GM21619 (cell line): ENCODE measurements at regions not wholly inside any gene's neighbourhood (a gene's known extent, or its start where the extent isn't known, plus 50 kb on each side); places are given as distances from the start of the nearest gene placed in this dataset.

Experiments used
- ATAC-seq: cut with Tn5 transposase; IDR thresholded peaks from one replicate; pipeline ENCODE4 v1.9.1; 2021; ENCODE audit not compliant: unreplicated experiment

GRCh38 chr20:52867305-52867704 lies 104.9 kb upstream of the TSHZ2 start:
- no peak for ATAC-seq

- no peak for ATAC-seq
Measured at GRCh38 chr20:52864916-52865605, 107.1 kb upstream of the TSHZ2 start.

- no peak for ATAC-seq
Measured at GRCh38 chr20:52859156-52859876, 112.8 kb upstream of the TSHZ2 start.

- no peak for ATAC-seq
Measured at GRCh38 chr20:52852714-52853113, 119.4 kb upstream of the TSHZ2 start.

GRCh38 chr20:52847731-52848359 lies 124.3 kb upstream of the TSHZ2 start:
- ATAC-seq = no peak

GRCh38 chr20:52847029-52847660 lies 125.0 kb upstream of the TSHZ2 start:
- ATAC-seq = no peak

- ATAC-seq = no peak
Measured at GRCh38 chr20:52845044-52845443, 127.1 kb upstream of the TSHZ2 start.

GRCh38 chr20:52843425-52843824 lies 128.7 kb upstream of the TSHZ2 start:
- no peak for ATAC-seq

- ATAC-seq = no peak
Measured at GRCh38 chr20:52841003-52841402, 131.2 kb upstream of the TSHZ2 start.

GRCh38 chr20:52840041-52840440 lies 132.1 kb upstream of the TSHZ2 start:
- no peak for ATAC-seq

- ATAC-seq = no peak
Measured at GRCh38 chr20:52838510-52839241, 133.5 kb upstream of the TSHZ2 start.

GRCh38 chr20:52837378-52837777 lies 134.8 kb upstream of the TSHZ2 start:
- no peak for ATAC-seq

GRCh38 chr20:52833901-52834300 lies 138.3 kb upstream of the TSHZ2 start:
- ATAC-seq = no peak

GRCh38 chr20:52832151-52832774 lies 139.9 kb upstream of the TSHZ2 start:
- ATAC-seq = no peak

- no peak for ATAC-seq
Measured at GRCh38 chr20:52830598-52830997, 141.6 kb upstream of the TSHZ2 start.

GRCh38 chr20:52829111-52829510 lies 143.0 kb upstream of the TSHZ2 start:
- no peak for ATAC-seq

GRCh38 chr20:52828199-52828598 lies 144.0 kb upstream of the TSHZ2 start:
- no peak for ATAC-seq

GRCh38 chr20:52826722-52827121 lies 145.4 kb upstream of the TSHZ2 start:
- no peak for ATAC-seq

- no peak for ATAC-seq
Measured at GRCh38 chr20:52826321-52826720, 145.8 kb upstream of the TSHZ2 start.

GRCh38 chr20:52824494-52825216 lies 147.5 kb upstream of the TSHZ2 start:
- ATAC-seq = no peak
